GM21723 (cell line): ENCODE measurements at regions not wholly inside any gene's neighbourhood (a gene's known extent, or its start where the extent isn't known, plus 50 kb on each side); places are given as distances from the start of the nearest gene placed in this dataset.
"Not testable (repeated sequence)": the region's sequence is repeated elsewhere in the genome, so short reads cannot be mapped to it uniquely, and the experiment has no call there.

Source experiments
- ATAC-seq: cut with Tn5 transposase; IDR thresholded peaks from one replicate; pipeline ENCODE4 v1.9.1; 2021; ENCODE audit warnings: mild to moderate bottlenecking, moderate library complexity; ENCODE audit not compliant: unreplicated experiment

GRCh38 chr16:79988089-79988488 lies 387.6 kb upstream of the MAF start:
- ATAC-seq: no peak

- no peak for ATAC-seq
These were observed 385.8 kb upstream of the MAF start for GRCh38 chr16:79986352-79986751.

GRCh38 chr16:79985606-79986005 lies 385.1 kb upstream of the MAF start:
- ATAC-seq: no peak

- not testable (repeated sequence) for ATAC-seq
These were observed 383.6 kb upstream of the MAF start for GRCh38 chr16:79984149-79984548.

DNA sequence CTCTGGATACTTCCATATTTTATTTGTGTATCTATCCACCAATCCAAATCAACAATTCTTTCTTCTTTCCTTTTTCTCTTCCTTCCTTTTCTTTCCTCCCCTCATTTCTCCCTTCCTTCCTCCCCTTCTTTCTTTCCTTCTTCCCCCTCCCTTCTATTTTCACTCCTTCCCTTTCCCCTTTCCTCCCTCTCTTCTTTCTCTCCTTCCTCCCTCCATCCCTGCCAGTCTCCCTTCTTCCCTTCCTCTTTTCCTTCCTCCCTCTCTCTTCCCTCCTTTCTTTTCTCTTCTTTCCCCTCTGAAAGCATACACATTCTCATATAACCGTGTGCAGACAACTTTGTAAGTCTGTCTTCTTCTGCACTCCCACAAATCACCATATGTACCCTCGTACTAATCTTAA lies 382.3 kb upstream of the MAF start:
- no peak for ATAC-seq

GRCh38 chr16:79982361-79982760 lies 381.8 kb upstream of the MAF start:
- no peak for ATAC-seq

- no peak for ATAC-seq
These were observed 381.3 kb upstream of the MAF start for GRCh38 chr16:79981814-79982213.

- no peak for ATAC-seq
These were observed 380.3 kb upstream of the MAF start for GRCh38 chr16:79980650-79981521.

DNA sequence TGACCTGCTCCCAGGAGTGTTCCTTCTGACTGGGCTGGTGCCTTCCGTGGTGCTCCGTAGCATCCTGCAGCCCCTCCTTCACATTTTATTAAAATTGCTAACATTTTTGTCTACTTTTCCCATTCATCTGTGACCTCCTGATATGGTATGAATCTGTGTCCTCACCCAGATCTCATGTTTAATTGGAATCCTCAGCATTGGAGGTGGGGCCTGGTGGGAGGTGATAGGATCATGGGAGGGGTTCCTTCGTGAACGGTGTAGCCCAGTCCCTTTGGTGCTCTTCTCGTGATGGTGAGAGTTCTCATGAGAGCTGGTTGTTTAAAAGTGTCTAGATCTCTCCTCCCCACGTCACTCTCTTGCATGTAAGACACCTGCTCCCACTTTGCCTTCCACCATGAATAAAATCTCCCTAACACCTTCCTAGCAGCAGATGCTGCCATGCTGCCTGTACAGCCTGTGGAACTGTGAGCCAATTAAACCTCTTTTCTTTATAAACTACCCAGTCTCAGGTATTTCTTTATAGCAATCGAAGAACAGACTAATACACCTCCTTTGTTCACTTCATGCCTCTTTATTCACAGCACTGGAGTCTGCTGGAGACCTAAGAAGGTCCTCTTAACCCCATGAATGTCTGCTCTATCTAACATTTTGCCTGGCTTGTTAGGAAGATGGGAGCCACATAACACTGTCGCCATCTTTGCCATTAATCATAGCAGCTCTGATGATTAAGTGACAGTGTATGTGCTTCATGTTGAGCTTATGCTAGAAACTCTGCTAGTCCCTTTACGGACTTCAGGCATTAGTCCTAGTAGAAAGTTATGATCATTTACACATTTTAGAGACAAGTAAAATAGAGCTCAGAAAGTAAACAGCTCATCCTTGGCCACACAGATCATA lies 377.7 kb upstream of the MAF start:
- no peak for ATAC-seq

DNA sequence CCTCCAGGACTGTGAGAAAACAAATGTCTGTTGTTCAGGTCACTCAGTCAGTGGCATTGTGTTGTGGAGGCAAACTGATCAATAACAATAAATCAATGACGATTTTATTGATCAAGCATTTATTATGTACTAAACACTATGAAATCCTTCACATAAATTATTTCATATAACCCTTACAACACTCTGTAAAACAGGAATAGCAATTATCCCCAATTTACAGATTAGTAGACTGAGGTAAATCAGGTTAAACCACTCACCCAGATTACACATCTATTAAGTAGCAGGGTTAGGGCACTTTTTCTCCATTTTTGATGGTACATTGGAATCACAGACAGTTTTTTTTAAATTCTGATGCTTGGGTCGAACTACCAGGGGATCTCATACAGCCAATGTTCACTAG lies 372.8 kb upstream of the MAF start:
- ATAC-seq: no peak

- no peak for ATAC-seq
These were observed 371.6 kb upstream of the MAF start for GRCh38 chr16:79972053-79972704.

DNA sequence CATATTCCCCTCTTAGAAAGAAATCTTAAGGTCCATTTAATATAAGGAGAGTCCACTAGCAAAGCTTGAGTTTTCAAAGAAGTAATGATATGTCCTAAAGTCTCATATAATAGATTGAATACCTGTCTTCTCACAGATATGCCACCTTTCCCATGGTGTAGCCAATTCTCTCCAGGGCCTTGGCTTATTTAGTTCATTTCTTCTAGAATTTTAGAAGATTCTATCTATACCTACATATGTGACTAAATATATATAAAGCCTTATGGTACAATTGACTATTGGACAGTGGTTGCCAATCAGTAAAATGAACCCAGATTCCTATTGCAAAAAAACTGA lies 370.7 kb upstream of the MAF start:
- ATAC-seq: no peak

DNA sequence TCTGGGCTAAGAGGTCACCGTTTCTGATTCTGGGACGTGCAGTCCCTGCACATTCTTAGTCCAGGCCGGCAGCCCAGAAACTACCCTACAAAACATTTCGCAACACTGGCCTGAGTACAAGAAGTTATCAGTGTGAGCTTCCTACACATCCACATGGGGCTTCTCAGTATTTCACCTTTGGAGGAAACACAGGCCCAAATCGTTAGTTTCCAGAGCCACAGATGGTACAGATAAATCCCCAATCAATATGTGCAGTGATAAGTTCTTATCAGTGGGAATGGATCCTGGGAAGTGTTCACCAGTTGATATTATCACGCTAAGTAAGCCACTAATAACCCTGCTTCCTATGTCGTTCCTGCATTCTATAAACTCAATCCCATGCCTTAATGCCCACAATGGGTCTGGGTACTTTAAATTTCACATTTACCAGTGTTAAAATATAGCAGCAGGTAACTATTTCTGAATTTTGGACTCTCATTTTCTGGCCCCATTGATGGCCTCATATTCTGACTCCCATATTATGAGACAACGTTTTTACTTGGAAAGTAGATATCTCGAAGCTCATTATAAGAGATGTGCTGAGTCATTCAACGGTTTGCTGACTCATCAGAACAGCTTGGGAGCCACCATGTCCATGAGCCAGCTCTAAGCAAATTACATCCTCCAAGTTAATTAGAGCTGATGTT lies 370.2 kb upstream of the MAF start:
- no peak for ATAC-seq

- ATAC-seq: no peak
These were observed 369.6 kb upstream of the MAF start for GRCh38 chr16:79970087-79970486.

DNA sequence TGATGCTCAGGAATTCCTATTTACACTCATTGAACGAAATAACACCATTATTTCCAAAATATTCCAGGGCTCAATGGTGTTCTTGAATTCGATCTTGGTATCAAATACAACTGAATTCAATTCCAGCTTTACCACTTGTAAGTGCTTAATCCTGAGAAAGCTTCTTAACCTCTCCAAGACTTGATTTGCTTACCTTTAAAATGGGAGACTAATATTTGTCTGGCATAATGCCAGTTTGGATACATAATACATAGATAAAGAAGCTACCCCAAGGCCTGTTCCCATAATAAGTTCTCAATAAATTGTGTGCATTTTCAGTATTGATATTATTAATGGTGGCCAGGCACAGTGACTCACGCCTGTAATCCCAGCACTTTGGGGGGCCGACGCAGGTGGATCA lies 368.9 kb upstream of the MAF start:
- ATAC-seq: no peak

DNA sequence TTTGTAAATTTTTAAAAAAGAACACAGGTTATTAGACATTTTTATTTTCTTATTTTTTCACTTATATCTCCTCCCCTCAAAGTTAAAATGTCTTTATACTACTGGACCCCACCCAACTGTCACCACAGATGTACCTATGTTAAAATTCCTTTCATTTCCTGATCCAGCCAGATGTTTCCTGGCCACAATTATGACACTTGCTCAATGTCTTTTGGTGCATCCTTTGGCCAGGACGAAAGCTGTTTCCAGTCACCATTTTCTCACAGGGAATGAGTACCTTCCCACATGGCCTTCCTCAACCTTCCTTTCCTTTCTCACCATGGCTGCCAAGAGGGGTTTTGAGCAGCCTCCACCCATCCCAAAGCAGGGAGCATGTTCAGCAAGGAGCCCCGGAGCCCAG lies 365.7 kb upstream of the MAF start:
- no peak for ATAC-seq

GRCh38 chr16:79965718-79966117 lies 365.2 kb upstream of the MAF start:
- no peak for ATAC-seq

- no peak for ATAC-seq
These were observed 363.6 kb upstream of the MAF start for GRCh38 chr16:79964104-79964503.

GRCh38 chr16:79962962-79963361 lies 362.4 kb upstream of the MAF start:
- no peak for ATAC-seq

DNA sequence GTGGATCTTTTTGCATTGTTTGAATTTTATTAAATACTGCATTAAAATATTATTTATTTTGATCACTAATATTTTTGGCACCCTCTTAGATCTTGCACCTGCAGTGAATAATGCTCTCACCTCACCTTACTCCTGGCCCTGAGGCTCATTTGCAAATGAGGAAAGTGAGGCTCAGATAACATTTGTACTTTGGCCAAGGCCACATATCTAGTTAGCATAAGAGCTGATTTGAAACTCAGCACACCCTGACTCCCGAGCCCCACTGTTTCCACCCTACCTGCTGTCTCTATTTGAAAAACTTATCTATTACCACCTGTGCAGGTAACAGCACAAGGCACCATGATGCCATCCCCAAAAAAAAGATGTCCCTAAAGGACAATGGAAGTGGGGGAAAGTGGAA lies 358.7 kb upstream of the MAF start:
- ATAC-seq: no peak
